Endothelial cell of umbilical vein (primary cell): ENCODE measurements at regions not wholly inside any gene's neighbourhood (a gene's known extent, or its start where the extent isn't known, plus 50 kb on each side); places are given as distances from the start of the nearest gene placed in this dataset.

Experiments
- BruUV-seq: library from RNA; stranded (reverse); fragments of 400-500 nt; replicated peaks from 2 replicates; lab custom pipeline; 2021; lab: Mats Ljungman, UMichigan
- CTCF ChIA-PET: fragments of 300-600, 350-600 bp; sonication (Branson Sonifier 250); formaldehyde crosslinking; loops from one replicate; lab custom pipeline; 2021; ENCODE audit warnings: antibody characterized with exemption, inconsistent platforms; lab: Charles Lee
- POLR2A ChIA-PET: fragments of 300-600, 350-600 bp; sonication (Branson Sonifier 250); formaldehyde crosslinking; loops from one replicate; lab custom pipeline; 2021; ENCODE audit warnings: antibody characterized with exemption, inconsistent platforms; lab: Charles Lee
- DNase-seq: peaks from one replicate; pipeline ENCODE4 v3.0.0-alpha.2; 2011; ENCODE audit warnings: low read depth, low spot score
- FAIRE-seq: peaks from 2 replicates; lab custom pipeline; 2011; peaks lifted over from hg19 to GRCh38; lab: Jason Lieb, UNC
- H2AFZ ChIP-seq: 2 replicates; pipeline ENCODE4 v1.6.0; 2012; ENCODE audit warnings: low read depth, low read length, control low read depth, inconsistent platforms
- H3K27ac ChIP-seq: 2 replicates; pipeline ENCODE4 v1.5.1; 2011; ENCODE audit warnings: low read depth, mild to moderate bottlenecking, control low read depth, low read length, moderate library complexity; ENCODE audit not compliant: insufficient read depth
- H3K27me3 ChIP-seq, 2 experiments: 2 replicates each; pipeline versions ENCODE4 v1.6.0 to v1.6.1; 2011; ENCODE audit warnings: low read length in 2 of 2, mixed read lengths in 1 of 2; ENCODE audit not compliant: control insufficient read depth in 2 of 2, insufficient read depth in 2 of 2
- H3K36me3 ChIP-seq, 2 experiments: 2 replicates in 1 of 2; 3 replicates in 1 of 2; pipeline ENCODE4 v1.5.1; 2011; ENCODE audit warnings: low read length in 2 of 2, mild to moderate bottlenecking in 1 of 2, moderate library complexity in 1 of 2; ENCODE audit not compliant: control insufficient read depth in 2 of 2, insufficient read depth in 2 of 2; ENCODE audit errors: extremely low read depth in 1 of 2
- H3K4me1 ChIP-seq: 3 replicates; pipeline ENCODE4 v1.5.1; 2011; ENCODE audit warnings: mild to moderate bottlenecking, low read length; ENCODE audit not compliant: control insufficient read depth, insufficient read depth; ENCODE audit errors: extremely low read depth
- H3K4me2 ChIP-seq: 2 replicates; pipeline ENCODE4 v1.6.1; 2011; ENCODE audit warnings: low read length, control low read depth, mixed read lengths; ENCODE audit not compliant: insufficient read depth
- H3K4me3 ChIP-seq, 3 experiments: fragments of 200-600 bp in 1 of 3; sonication (generic), shearing (Covaris generic) in 1 of 3; replicated peaks in 1 of 3; 2 replicates each; pipeline ENCODE4 v1.5.1; 2011 to 2016; ENCODE audit warnings: control low read depth in 3 of 3, low read length in 3 of 3, mild to moderate bottlenecking in 2 of 3, inconsistent platforms in 1 of 3, low read depth in 1 of 3, moderate library complexity in 1 of 3; ENCODE audit not compliant: insufficient read depth in 1 of 3
- H3K79me2 ChIP-seq: 2 replicates; pipeline ENCODE4 v1.6.0; 2012; ENCODE audit warnings: low read length, inconsistent platforms; ENCODE audit not compliant: control insufficient read depth, insufficient read depth
- H3K9ac ChIP-seq: replicated peaks from 2 replicates; pipeline ENCODE3; 2011; ENCODE audit warnings: low read length, control low read depth; ENCODE audit not compliant: insufficient read depth; ENCODE audit errors: extremely low read depth
- H3K9me1 ChIP-seq: replicated peaks from 3 replicates; pipeline ENCODE4 v1.6.0; 2011; ENCODE audit warnings: mild to moderate bottlenecking, low read length; ENCODE audit not compliant: control insufficient read depth, insufficient read depth; ENCODE audit errors: extremely low read depth
- H3K9me3 ChIP-seq: replicated peaks from 2 replicates; pipeline ENCODE4 v1.5.1; 2012; ENCODE audit warnings: low read length, inconsistent platforms; ENCODE audit not compliant: control insufficient read depth, insufficient read depth
- H4K20me1 ChIP-seq: replicated peaks from 2 replicates; pipeline ENCODE3; 2011; ENCODE audit warnings: mild to moderate bottlenecking, low read length; ENCODE audit not compliant: control insufficient read depth, insufficient read depth; ENCODE audit errors: extremely low read depth
- EZH2 ChIP-seq: IDR thresholded peaks from 2 replicates; pipeline ENCODE4 v1.6.1; 2012; ENCODE audit warnings: borderline replicate concordance, low read depth, mild to moderate bottlenecking, moderate library complexity, low read length, inconsistent platforms; ENCODE audit not compliant: severe bottlenecking
- FOS ChIP-seq: IDR thresholded peaks from 2 replicates; pipeline ENCODE4 v1.6.1; 2011; ENCODE audit warnings: mild to moderate bottlenecking, low read length, moderate library complexity, borderline replicate concordance; ENCODE audit not compliant: insufficient read depth
- GATA2 ChIP-seq: IDR thresholded peaks from 2 replicates; pipeline ENCODE4 v1.7.0; 2011; ENCODE audit warnings: low read depth, mild to moderate bottlenecking, moderate library complexity, mixed read lengths, low read length; ENCODE audit not compliant: insufficient read length, insufficient read depth
- JUN ChIP-seq: IDR thresholded peaks from 2 replicates; pipeline ENCODE4 v1.6.1; 2011; ENCODE audit warnings: borderline replicate concordance, low read depth; ENCODE audit not compliant: insufficient read length, insufficient read depth
- MYC ChIP-seq: IDR thresholded peaks from one replicate; pipeline ENCODE4 v1.6.1; 2011; ENCODE audit warnings: mild to moderate bottlenecking, low read depth, low read length
- POLR2A ChIP-seq: IDR thresholded peaks from 2 replicates; pipeline ENCODE4 v1.6.1; 2012; ENCODE audit warnings: low read depth, mild to moderate bottlenecking, control low read depth, low read length
- POLR2AphosphoS5 ChIP-seq: IDR thresholded peaks from 2 replicates; pipeline ENCODE4 v1.6.1; 2012; ENCODE audit warnings: low read depth, mild to moderate bottlenecking, control low read depth, low read length, moderate library complexity; ENCODE audit not compliant: insufficient read depth
- dilution Hi-C: fragments of 300-500 bp; cut with MboI; formaldehyde crosslinking; loops from one replicate; pipeline ENCODE4 v1.15.0; 2019; ENCODE audit warnings: low sequenced_read_pairs; ENCODE audit not compliant: extremely low pct_ligation_motif_present
- intact Hi-C: fragments of 100-400 bp; cut with micrococcal nuclease; formaldehyde crosslinking; loops from one replicate; pipeline ENCODE4 v1.10.0; 2022
- TF ChIP-seq, protein P1 (sequence below), 2 donors: IDR thresholded peaks; 1 replicate in 1 of 2; 2 replicates in 1 of 2; pipeline ENCODE4 v1.5.1; 2011; ENCODE audit warnings: low read length in 2 of 2, mild to moderate bottlenecking in 2 of 2, moderate library complexity in 2 of 2, control low read depth in 1 of 2, inconsistent platforms in 1 of 2, low read depth in 1 of 2; ENCODE audit not compliant: insufficient read depth in 1 of 2; ENCODE audit errors: extremely low read depth in 1 of 2
- TF ChIP-seq, protein P2 (sequence below): IDR thresholded peaks from 2 replicates; pipeline ENCODE4 v1.6.1; 2011; ENCODE audit not compliant: insufficient read depth, insufficient read length

DNA sequence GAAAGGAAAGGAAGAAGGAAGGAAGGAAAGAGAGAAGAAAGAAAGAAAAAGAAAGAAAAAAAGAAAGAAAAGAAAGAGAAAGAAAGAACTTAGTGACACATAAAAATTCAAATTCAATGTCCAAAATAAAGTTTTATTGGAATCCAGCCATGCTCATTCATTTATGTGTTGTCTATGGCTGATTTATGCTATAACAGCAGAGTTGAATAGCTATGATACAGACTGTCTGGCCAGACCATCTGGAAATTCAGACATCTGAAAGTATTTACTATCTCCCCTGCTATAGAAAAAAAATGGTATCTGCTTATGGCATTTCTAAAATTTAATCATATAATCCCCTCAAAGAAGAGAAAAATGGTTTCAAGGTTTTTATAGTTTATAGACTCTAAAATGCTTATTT lies 79.4 kb upstream of the RRP15 start:
- Histone ChIP-seq H3K4me3 (no peak overlapping the region), H3K27ac (no peak overlapping the region), H3K27me3 (no peaks in the 10 kb centered on the region), H3K9me3 (no peaks in the 10 kb centered on the region), H4K20me1 (no peaks in the 10 kb centered on the region), H3K79me2 (no peaks in the 10 kb centered on the region), H3K36me3 (no peaks in the 10 kb centered on the region), H3K9me1 (no peaks in the 10 kb centered on the region), H2AFZ (no peak overlapping the region), H3K4me2 (no peak overlapping the region), H3K4me1 (no peaks in the 10 kb centered on the region), H3K9ac (no peak overlapping the region)
- intact Hi-C loops (no loop called here), dilution Hi-C loops (no loop called here)
- TF ChIP-seq FOS (no peak), POLR2AphosphoS5 (no peak), GATA2 (no peak), EZH2 (no peak), POLR2A (no peak), MYC (no peak), JUN (no peak)
- TF ChIP-seq, protein P1, sequence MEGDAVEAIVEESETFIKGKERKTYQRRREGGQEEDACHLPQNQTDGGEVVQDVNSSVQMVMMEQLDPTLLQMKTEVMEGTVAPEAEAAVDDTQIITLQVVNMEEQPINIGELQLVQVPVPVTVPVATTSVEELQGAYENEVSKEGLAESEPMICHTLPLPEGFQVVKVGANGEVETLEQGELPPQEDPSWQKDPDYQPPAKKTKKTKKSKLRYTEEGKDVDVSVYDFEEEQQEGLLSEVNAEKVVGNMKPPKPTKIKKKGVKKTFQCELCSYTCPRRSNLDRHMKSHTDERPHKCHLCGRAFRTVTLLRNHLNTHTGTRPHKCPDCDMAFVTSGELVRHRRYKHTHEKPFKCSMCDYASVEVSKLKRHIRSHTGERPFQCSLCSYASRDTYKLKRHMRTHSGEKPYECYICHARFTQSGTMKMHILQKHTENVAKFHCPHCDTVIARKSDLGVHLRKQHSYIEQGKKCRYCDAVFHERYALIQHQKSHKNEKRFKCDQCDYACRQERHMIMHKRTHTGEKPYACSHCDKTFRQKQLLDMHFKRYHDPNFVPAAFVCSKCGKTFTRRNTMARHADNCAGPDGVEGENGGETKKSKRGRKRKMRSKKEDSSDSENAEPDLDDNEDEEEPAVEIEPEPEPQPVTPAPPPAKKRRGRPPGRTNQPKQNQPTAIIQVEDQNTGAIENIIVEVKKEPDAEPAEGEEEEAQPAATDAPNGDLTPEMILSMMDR (IDR thresholded peaks at IDR 0.05; ENCODE audit: extremely low read depth in 1 of 2, insufficient read depth in 1 of 2, low read depth in 1 of 2, low read length in 2 of 2), result no peak
- TF ChIP-seq, protein P2, sequence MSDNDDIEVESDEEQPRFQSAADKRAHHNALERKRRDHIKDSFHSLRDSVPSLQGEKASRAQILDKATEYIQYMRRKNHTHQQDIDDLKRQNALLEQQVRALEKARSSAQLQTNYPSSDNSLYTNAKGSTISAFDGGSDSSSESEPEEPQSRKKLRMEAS, result no peak
- ChIA-PET POLR2A (no interaction called here), CTCF (interaction anchor here (1.3 kb wide), 1 partner anchor 23 kb away, joined by 3 read pairs; no protein-coding TSS in a partner anchor)
- DNase-seq (no peak), FAIRE-seq (no peak)
- BruUV-seq, result no TSS peak
